ENCODE measurements at regions not wholly inside any gene's neighbourhood (a gene's known extent, or its start where the extent isn't known, plus 50 kb on each side); places are given as distances from the start of the nearest gene placed in this dataset.

GRCh38 chr13:80132741-80133601 is 208.0 kb downstream of the SPRY2 start:
- H3K4me1 ChIP-seq (ENCODE audit: control insufficient read depth, insufficient read depth, low read length) = peaks cover 1% of the 10 kb centered on the region; the same call in 1 of the 2 replicates
- no peaks in the 10 kb centered on the region for H3K27me3 ChIP-seq (ENCODE audit: control insufficient read depth, insufficient read depth, low read length)
- no peaks in the 10 kb centered on the region for H3K36me3 ChIP-seq (ENCODE audit: control insufficient read depth, insufficient read depth, low read length)
- H3K4me3 ChIP-seq (ENCODE audit: low read length) = no peak overlapping the region
- DNase-seq (ENCODE audit: low read depth, low spot score) = no peak
- no peaks in the 10 kb centered on the region for H3K9me3 ChIP-seq (ENCODE audit: control insufficient read depth, insufficient read depth, low read length)
- WGBS (ENCODE audit: insufficient coverage, insufficient read length) = no CpG with 5 or more reads among the region's 11 CpGs
- no peak overlapping the region for H3K27ac ChIP-seq (ENCODE audit: low read length)

- H3K27me3 ChIP-seq (ENCODE audit: control insufficient read depth, insufficient read depth, low read length) = no peaks in the 10 kb centered on the region
- no peaks in the 10 kb centered on the region for H3K9me3 ChIP-seq (ENCODE audit: control insufficient read depth, insufficient read depth, low read length)
- no peak for DNase-seq (ENCODE audit: low read depth, low spot score)
- WGBS (ENCODE audit: insufficient coverage, insufficient read length) = no CpG with 5 or more reads among the region's 4 CpGs
- H3K27ac ChIP-seq (ENCODE audit: low read length) = no peak overlapping the region
- H3K36me3 ChIP-seq (ENCODE audit: control insufficient read depth, insufficient read depth, low read length) = no peaks in the 10 kb centered on the region
- no peak overlapping the region for H3K4me3 ChIP-seq (ENCODE audit: low read length)
- peaks cover 1% of the 10 kb centered on the region; the same call in 1 of the 2 replicates for H3K4me1 ChIP-seq (ENCODE audit: control insufficient read depth, insufficient read depth, low read length)
Observed at GRCh38 chr13:80131204-80131603, 209.7 kb downstream of the SPRY2 start.

- no peak overlapping the region for H3K4me3 ChIP-seq (ENCODE audit: low read length)
Observed at GRCh38 chr13:80126389-80127068, 214.4 kb downstream of the SPRY2 start.

GRCh38 chr13:80123945-80124344 is 217.0 kb downstream of the SPRY2 start:
- no peaks in the 10 kb centered on the region for H3K36me3 ChIP-seq (ENCODE audit: control insufficient read depth, insufficient read depth, low read length)
- WGBS (ENCODE audit: insufficient coverage, insufficient read length) = no CpG with 5 or more reads among the region's 3 CpGs
- no peak overlapping the region for H3K27ac ChIP-seq (ENCODE audit: low read length)
- H3K9me3 ChIP-seq (ENCODE audit: control insufficient read depth, insufficient read depth, low read length) = no peaks in the 10 kb centered on the region
- no peaks in the 10 kb centered on the region for H3K4me1 ChIP-seq (ENCODE audit: control insufficient read depth, insufficient read depth, low read length)
- H3K27me3 ChIP-seq (ENCODE audit: control insufficient read depth, insufficient read depth, low read length) = no peaks in the 10 kb centered on the region
- no peak for DNase-seq (ENCODE audit: low read depth, low spot score)
- no peak overlapping the region for H3K4me3 ChIP-seq (ENCODE audit: low read length)

More at GRCh38 chr13:80126389-80127068, 214.4 kb downstream of the SPRY2 start:
- WGBS (ENCODE audit: insufficient coverage, insufficient read length) = no CpG with 5 or more reads among the region's 1 CpG
- H3K4me1 ChIP-seq (ENCODE audit: control insufficient read depth, insufficient read depth, low read length) = no peaks in the 10 kb centered on the region; the same call in 1 of the 2 replicates
- no peak for DNase-seq (ENCODE audit: low read depth, low spot score)
- no peaks in the 10 kb centered on the region for H3K27me3 ChIP-seq (ENCODE audit: control insufficient read depth, insufficient read depth, low read length)
- H3K36me3 ChIP-seq (ENCODE audit: control insufficient read depth, insufficient read depth, low read length) = no peaks in the 10 kb centered on the region
- no peak overlapping the region for H3K27ac ChIP-seq (ENCODE audit: low read length)
- H3K9me3 ChIP-seq (ENCODE audit: control insufficient read depth, insufficient read depth, low read length) = no peaks in the 10 kb centered on the region

DNA sequence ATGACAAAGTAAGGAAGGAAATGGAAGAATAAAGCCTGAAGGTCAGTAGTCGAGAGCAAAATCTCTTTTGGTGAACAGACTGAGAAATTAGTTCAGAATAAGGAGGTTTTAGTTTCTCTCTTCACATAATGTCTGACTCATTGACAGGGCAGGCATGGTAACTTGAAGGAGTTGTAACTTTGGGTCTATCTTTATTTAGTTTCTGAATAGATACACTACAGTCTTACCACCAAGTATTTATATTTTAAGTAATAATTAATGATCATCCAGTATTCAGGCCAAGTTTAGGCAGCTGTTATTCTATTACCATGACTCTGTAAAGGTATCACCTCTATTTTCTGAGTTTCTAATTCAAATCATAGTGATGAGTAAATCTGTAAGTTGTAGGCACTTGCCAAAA is 219.9 kb downstream of the SPRY2 start:
- DNase-seq (ENCODE audit: low read depth, low spot score) = no peak
- Histone ChIP-seq H3K27me3 (ENCODE audit: control insufficient read depth, insufficient read depth, low read length) (no peaks in the 10 kb centered on the region), H3K9me3 (ENCODE audit: control insufficient read depth, insufficient read depth, low read length) (no peaks in the 10 kb centered on the region), H3K36me3 (ENCODE audit: control insufficient read depth, insufficient read depth, low read length) (no peaks in the 10 kb centered on the region), H3K4me3 (ENCODE audit: low read length) (no peak overlapping the region), H3K4me1 (ENCODE audit: control insufficient read depth, insufficient read depth, low read length) (no peaks in the 10 kb centered on the region), H3K27ac (ENCODE audit: low read length) (no peak overlapping the region)
- WGBS (ENCODE audit: insufficient coverage, insufficient read length) = no CpG with 5 or more reads among the region's 1 CpG

DNA sequence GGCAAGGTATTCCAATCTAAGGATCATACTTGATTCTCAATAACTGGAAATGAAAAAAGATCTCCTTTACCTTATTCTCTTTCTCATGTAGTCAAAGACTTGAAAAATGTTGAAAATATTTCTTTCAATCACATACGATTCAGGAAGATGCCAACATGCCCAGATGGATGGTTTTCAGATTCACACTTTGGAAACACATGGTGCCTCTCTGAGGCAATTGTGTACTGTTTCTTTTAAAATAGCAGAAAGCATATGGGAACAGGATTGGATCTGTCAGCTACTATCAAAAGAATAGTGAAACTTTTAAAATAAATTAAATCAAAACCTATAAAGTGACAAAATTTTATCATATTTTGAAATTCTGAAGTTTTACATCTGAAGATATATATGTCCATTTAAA is 222.4 kb downstream of the SPRY2 start:
- no peak for DNase-seq (ENCODE audit: low read depth, low spot score)
- Histone ChIP-seq H3K36me3 (ENCODE audit: control insufficient read depth, insufficient read depth, low read length) (no peaks in the 10 kb centered on the region), H3K4me1 (ENCODE audit: control insufficient read depth, insufficient read depth, low read length) (no peaks in the 10 kb centered on the region), H3K27ac (ENCODE audit: low read length) (no peak overlapping the region), H3K27me3 (ENCODE audit: control insufficient read depth, insufficient read depth, low read length) (no peaks in the 10 kb centered on the region), H3K4me3 (ENCODE audit: low read length) (no peak overlapping the region), H3K9me3 (ENCODE audit: control insufficient read depth, insufficient read depth, low read length) (no peaks in the 10 kb centered on the region)
- WGBS (ENCODE audit: insufficient coverage, insufficient read length) = no CpG with 5 or more reads among the region's 1 CpG

- Histone ChIP-seq H3K27ac (ENCODE audit: low read length) (no peak overlapping the region), H3K36me3 (ENCODE audit: control insufficient read depth, insufficient read depth, low read length) (no peaks in the 10 kb centered on the region), H3K27me3 (ENCODE audit: control insufficient read depth, insufficient read depth, low read length) (no peaks in the 10 kb centered on the region), H3K9me3 (ENCODE audit: control insufficient read depth, insufficient read depth, low read length) (no peaks in the 10 kb centered on the region), H3K4me3 (ENCODE audit: low read length) (no peak overlapping the region), H3K4me1 (ENCODE audit: control insufficient read depth, insufficient read depth, low read length) (no peaks in the 10 kb centered on the region)
- no CpG with 5 or more reads among the region's 1 CpG for WGBS (ENCODE audit: insufficient coverage, insufficient read length)
- DNase-seq (ENCODE audit: low read depth, low spot score) = no peak
Observed at GRCh38 chr13:80118099-80118498, 222.8 kb downstream of the SPRY2 start.

- no peaks in the 10 kb centered on the region for H3K36me3 ChIP-seq (ENCODE audit: control insufficient read depth, insufficient read depth, low read length)
- no CpG with 5 or more reads among the region's 2 CpGs for WGBS (ENCODE audit: insufficient coverage, insufficient read length)
- H3K4me3 ChIP-seq (ENCODE audit: low read length) = no peak overlapping the region
- H3K9me3 ChIP-seq (ENCODE audit: control insufficient read depth, insufficient read depth, low read length) = no peaks in the 10 kb centered on the region
- H3K27ac ChIP-seq (ENCODE audit: low read length) = no peak overlapping the region
- H3K4me1 ChIP-seq (ENCODE audit: control insufficient read depth, insufficient read depth, low read length) = no peaks in the 10 kb centered on the region
- DNase-seq (ENCODE audit: low read depth, low spot score) = no peak
- H3K27me3 ChIP-seq (ENCODE audit: control insufficient read depth, insufficient read depth, low read length) = no peaks in the 10 kb centered on the region
Observed at GRCh38 chr13:80117515-80117914, 223.4 kb downstream of the SPRY2 start.

DNA sequence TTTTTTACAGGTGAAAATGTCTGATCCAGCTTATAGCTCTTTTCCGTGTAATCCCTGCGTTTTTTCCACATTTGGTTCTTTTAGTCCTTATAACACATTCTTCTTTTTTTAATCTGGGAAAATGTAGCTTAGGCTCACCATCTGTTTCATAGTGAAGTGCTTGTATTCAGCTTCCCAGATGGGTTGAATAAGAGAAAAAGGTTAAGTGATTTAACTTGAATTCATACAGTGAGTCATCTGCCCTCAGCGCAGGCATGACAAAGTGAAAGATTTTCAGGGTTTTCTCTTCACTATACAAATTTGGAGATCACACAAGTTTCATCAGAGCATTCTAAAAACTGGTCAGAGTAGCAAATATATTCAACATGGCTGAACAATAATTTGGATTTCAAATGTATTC is 224.8 kb downstream of the SPRY2 start:
- Histone ChIP-seq H3K36me3 (ENCODE audit: control insufficient read depth, insufficient read depth, low read length) (no peaks in the 10 kb centered on the region), H3K4me1 (ENCODE audit: control insufficient read depth, insufficient read depth, low read length) (no peaks in the 10 kb centered on the region), H3K27ac (ENCODE audit: low read length) (no peak overlapping the region), H3K27me3 (ENCODE audit: control insufficient read depth, insufficient read depth, low read length) (no peaks in the 10 kb centered on the region), H3K9me3 (ENCODE audit: control insufficient read depth, insufficient read depth, low read length) (no peaks in the 10 kb centered on the region), H3K4me3 (ENCODE audit: low read length) (no peak overlapping the region)
- DNase-seq (ENCODE audit: low read depth, low spot score) = no peak
- WGBS (ENCODE audit: insufficient coverage, insufficient read length) = no CpG with 5 or more reads among the region's 3 CpGs

GRCh38 chr13:80115616-80116015 is 225.3 kb downstream of the SPRY2 start:
- H3K27ac ChIP-seq (ENCODE audit: low read length) = no peak overlapping the region
- WGBS (ENCODE audit: insufficient coverage, insufficient read length) = no CpG with 5 or more reads among the region's 1 CpG
- H3K27me3 ChIP-seq (ENCODE audit: control insufficient read depth, insufficient read depth, low read length) = no peaks in the 10 kb centered on the region
- no peaks in the 10 kb centered on the region for H3K36me3 ChIP-seq (ENCODE audit: control insufficient read depth, insufficient read depth, low read length)
- DNase-seq (ENCODE audit: low read depth, low spot score) = no peak
- H3K4me3 ChIP-seq (ENCODE audit: low read length) = no peak overlapping the region
- no peaks in the 10 kb centered on the region for H3K4me1 ChIP-seq (ENCODE audit: control insufficient read depth, insufficient read depth, low read length)
- H3K9me3 ChIP-seq (ENCODE audit: control insufficient read depth, insufficient read depth, low read length) = no peaks in the 10 kb centered on the region
